Activated CD8-positive, alpha-beta memory T cell treated with anti-CD3 and anti-CD28 coated beads for 36 hours (primary cell): ENCODE measurements at regions not wholly inside any gene's neighbourhood (a gene's known extent, or its start where the extent isn't known, plus 50 kb on each side); places are given as distances from the start of the nearest gene placed in this dataset.

Source experiments
- CTCF ChIA-PET: fragments of 350-600 bp; sonication (Branson Sonifier 250); formaldehyde crosslinking; loops from one replicate; lab custom pipeline; 2021; ENCODE audit warnings: antibody characterized with exemption; lab: Charles Lee
- POLR2A ChIA-PET: fragments of 350-600 bp; sonication (Branson Sonifier 250); formaldehyde crosslinking; loops from one replicate; lab custom pipeline; 2021; ENCODE audit warnings: antibody characterized with exemption; lab: Charles Lee

- ChIA-PET CTCF (no interaction called here), POLR2A (no interaction called here)
Observed at GRCh38 chr3:73327052-73327451, 265.6 kb downstream of the EBLN2 start.
